GM18498 (cell line): ENCODE measurements at regions not wholly inside any gene's neighbourhood (a gene's known extent, or its start where the extent isn't known, plus 50 kb on each side); places are given as distances from the start of the nearest gene placed in this dataset.
"Not testable (repeated sequence)": the region's sequence is repeated elsewhere in the genome, so short reads cannot be mapped to it uniquely, and the experiment has no call there.

ENCODE experiments used
- ATAC-seq: cut with Tn5 transposase; IDR thresholded peaks from one replicate; pipeline ENCODE4 v1.9.1; 2021; ENCODE audit warnings: mild to moderate bottlenecking, moderate library complexity; ENCODE audit not compliant: unreplicated experiment

GRCh38 chr6:20338156-20338555 lies 63.5 kb upstream of the E2F3 start:
- ATAC-seq = no peak

DNA sequence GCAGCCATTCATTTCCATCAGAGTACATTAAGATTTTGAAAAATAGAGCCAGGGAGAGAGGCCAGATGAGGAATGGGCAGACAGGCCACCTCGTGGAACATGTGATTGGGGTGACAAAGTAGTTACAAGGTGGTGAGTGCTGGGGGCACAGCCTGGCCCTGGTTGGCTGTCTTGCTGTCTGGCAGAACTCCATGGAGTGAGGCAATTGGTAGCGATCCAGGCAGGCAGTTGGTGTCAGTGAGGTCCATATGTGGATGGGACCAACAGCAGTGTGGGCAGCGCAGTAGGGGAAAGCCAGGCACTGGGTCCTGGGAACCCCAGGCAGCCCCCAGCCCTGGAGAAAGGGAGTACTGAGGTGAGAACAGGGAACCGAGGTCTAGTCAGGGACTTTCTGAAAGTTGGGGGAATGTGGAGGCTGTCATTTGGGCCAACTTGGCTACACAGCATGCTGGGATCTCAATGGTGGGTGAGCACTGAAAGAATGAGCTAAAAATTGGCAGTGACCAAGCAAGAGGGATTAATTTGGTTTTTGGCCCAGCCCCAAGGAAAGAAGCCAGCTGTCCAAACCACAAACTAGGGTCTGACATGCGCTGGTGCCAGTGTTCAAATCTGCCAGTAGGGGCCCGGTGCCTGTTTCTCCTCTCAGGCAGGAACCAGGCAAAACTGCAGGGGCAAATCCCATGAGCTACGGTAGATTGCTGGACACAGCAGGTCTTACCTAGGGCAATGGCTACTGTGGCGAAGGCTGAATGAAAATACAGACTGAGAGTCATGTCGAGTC lies 61.4 kb upstream of the E2F3 start:
- no peak for ATAC-seq

GRCh38 chr6:20341096-20341495 lies 60.6 kb upstream of the E2F3 start:
- ATAC-seq = no peak

GRCh38 chr6:20341564-20341963 lies 60.1 kb upstream of the E2F3 start:
- ATAC-seq = no peak

DNA sequence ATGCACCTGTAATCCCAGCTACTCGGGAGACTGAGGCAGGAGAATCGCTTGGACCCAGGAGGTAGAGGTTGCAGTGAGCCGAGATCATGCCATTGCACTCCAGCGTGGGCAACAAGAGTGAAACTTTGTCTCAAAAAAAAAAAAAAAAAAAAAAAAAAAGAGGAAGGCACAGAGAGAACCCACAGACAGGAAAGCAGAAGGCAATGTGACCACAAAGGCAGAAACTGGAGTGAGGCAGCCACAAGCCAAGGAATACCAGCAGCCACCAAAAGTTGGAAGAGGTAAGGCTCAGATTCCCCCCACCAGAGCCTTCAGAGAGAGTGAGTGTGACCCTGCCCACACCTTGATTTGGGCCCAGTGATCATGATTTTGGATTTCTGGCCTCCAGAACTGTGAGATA lies 54.7 kb upstream of the E2F3 start:
- ATAC-seq = not testable (repeated sequence)

DNA sequence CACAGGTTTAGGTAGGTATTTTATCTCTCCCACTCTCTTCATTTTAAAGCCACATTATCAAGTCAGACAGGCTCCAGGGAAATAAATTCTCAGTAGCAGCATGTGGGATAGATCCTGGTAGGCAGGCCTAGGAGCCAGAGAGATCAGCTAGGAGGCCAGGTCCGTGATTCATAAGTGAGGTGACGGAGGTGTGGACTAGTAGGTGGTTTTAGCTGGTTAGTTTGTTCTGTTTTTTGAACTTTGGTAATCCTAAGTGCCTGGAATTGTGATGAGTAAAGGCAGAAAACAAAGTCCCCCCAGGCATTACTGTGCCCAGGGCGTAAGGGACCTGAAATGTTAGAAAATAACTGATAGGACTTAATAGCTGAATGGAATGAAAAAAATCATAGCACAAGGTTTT lies 53.6 kb upstream of the E2F3 start:
- no peak for ATAC-seq

GRCh38 chr6:20349225-20349624 lies 52.5 kb upstream of the E2F3 start:
- ATAC-seq = no peak

GRCh38 chr6:20350215-20350614 lies 51.5 kb upstream of the E2F3 start:
- no peak for ATAC-seq

DNA sequence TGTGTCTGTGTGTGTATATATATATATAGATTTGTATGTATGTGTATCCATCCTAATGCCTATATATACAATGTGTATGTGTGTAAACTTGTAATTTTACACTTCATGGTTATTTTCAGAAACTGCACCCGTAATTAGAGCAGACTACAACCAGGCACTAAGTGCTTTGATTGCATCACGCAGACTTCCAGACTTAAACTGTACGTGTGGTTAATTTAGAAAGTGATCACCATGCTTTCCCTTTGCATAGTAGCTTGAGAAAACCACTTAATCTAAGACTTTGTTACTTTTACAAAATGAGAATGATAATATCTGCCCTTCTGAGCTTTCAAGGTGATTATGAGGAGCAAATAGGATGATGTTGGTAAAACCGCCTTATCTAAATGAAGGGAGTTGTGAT lies 50.1 kb upstream of the E2F3 start:
- no peak for ATAC-seq
